WTC11 (cell line): ENCODE measurements at regions not wholly inside any gene's neighbourhood (a gene's known extent, or its start where the extent isn't known, plus 50 kb on each side); places are given as distances from the start of the nearest gene placed in this dataset.

Experiments used
- ATAC-seq: fragments of 200-7000 bp; cut with Tn5 transposase; 2 replicates; pipeline ENCODE4 v1.10.0; 2021; ENCODE audit warnings: mild to moderate bottlenecking, moderate library complexity
- CTCF ChIA-PET: fragments of 300-600 bp; sonication (Branson Sonifier 250); formaldehyde crosslinking; loops from one replicate; lab custom pipeline; 2021; ENCODE audit warnings: antibody characterized with exemption; lab: Charles Lee
- POLR2A ChIA-PET: fragments of 350-600 bp; sonication (Branson Sonifier 250); formaldehyde crosslinking; loops from one replicate; lab custom pipeline; 2021; ENCODE audit warnings: antibody characterized with exemption; lab: Charles Lee
- DNase-seq: peaks from one replicate; pipeline ENCODE4 v3.0.0; 2021; ENCODE audit warnings: low spot score
- H3K27ac Mint-ChIP-seq: 2 replicates; pipeline ENCODE4 v1.8.0; 2021; ENCODE audit warnings: mixed read lengths
- H3K27me3 Mint-ChIP-seq: 2 replicates; pipeline ENCODE4 v1.8.0; 2021; ENCODE audit warnings: low read depth, mild to moderate bottlenecking, moderate library complexity, mixed read lengths
- H3K36me3 Mint-ChIP-seq: 2 replicates; pipeline ENCODE4 v1.8.0; 2021; ENCODE audit warnings: mixed read lengths
- H3K4me1 Mint-ChIP-seq: 2 replicates; pipeline ENCODE4 v1.8.0; 2022; ENCODE audit warnings: mixed read lengths
- H3K4me3 Mint-ChIP-seq: 2 replicates; pipeline ENCODE4 v1.8.0; 2021; ENCODE audit warnings: mild to moderate bottlenecking, moderate library complexity, mixed read lengths
- H3K9me3 Mint-ChIP-seq: 2 replicates; pipeline ENCODE4 v1.8.0; 2021; ENCODE audit warnings: mixed read lengths
- CREB1 ChIP-seq: sonication (generic); formaldehyde crosslinking; IDR thresholded peaks from 2 replicates; pipeline ENCODE4 v1.8.0; 2023; ENCODE audit warnings: mild to moderate bottlenecking, missing genetic modification reagents
- ESRRA ChIP-seq: sonication (generic); formaldehyde crosslinking; IDR thresholded peaks from 2 replicates; pipeline ENCODE4 v1.8.1; 2022; ENCODE audit warnings: mild to moderate bottlenecking, missing genetic modification reagents, borderline replicate concordance
- GABPB1 ChIP-seq: sonication (generic); formaldehyde crosslinking; IDR thresholded peaks from 2 replicates; pipeline ENCODE4 v1.8.1; 2023; ENCODE audit warnings: mild to moderate bottlenecking, missing genetic modification reagents
- JAZF1 ChIP-seq: fragments of 250-450 bp; sonication (Bioruptor Pico); IDR thresholded peaks from 2 replicates; pipeline ENCODE4 v1.9.0; 2021; ENCODE audit warnings: moderate library complexity, mild to moderate bottlenecking, inconsistent platforms
- KAT7 ChIP-seq: sonication (generic); formaldehyde crosslinking; IDR thresholded peaks from 2 replicates; pipeline ENCODE4 v1.8.1; 2023; ENCODE audit warnings: missing genetic modification reagents, mild to moderate bottlenecking, borderline replicate concordance
- MYBL2 ChIP-seq: sonication (generic); formaldehyde crosslinking; IDR thresholded peaks from 2 replicates; pipeline ENCODE4 v1.8.1; 2023; ENCODE audit warnings: mild to moderate bottlenecking, moderate library complexity, missing genetic modification reagents
- NFE2L1 ChIP-seq: sonication (generic); formaldehyde crosslinking; IDR thresholded peaks from 2 replicates; pipeline ENCODE4 v1.8.1; 2023; ENCODE audit warnings: missing genetic modification reagents
- NR3C1 ChIP-seq: sonication (generic); formaldehyde crosslinking; conservative IDR thresholded peaks from 2 replicates; pipeline ENCODE4 v1.8.1; 2023; ENCODE audit warnings: low read depth, mild to moderate bottlenecking, missing genetic modification reagents
- OVOL2 ChIP-seq: fragments of 250-450 bp; sonication (Bioruptor Pico); IDR thresholded peaks from 2 replicates; pipeline ENCODE4 v1.9.0; 2021; ENCODE audit warnings: mild to moderate bottlenecking, borderline replicate concordance
- SMAD3 ChIP-seq: sonication (generic); formaldehyde crosslinking; IDR thresholded peaks from 2 replicates; pipeline ENCODE4 v1.8.0; 2022; ENCODE audit warnings: missing genetic modification reagents, mild to moderate bottlenecking, borderline replicate concordance
- TCF7 ChIP-seq: sonication (generic); formaldehyde crosslinking; IDR thresholded peaks from 2 replicates; pipeline ENCODE4 v1.8.0; 2022; ENCODE audit warnings: mild to moderate bottlenecking, low read depth, missing genetic modification reagents, moderate library complexity
- ZNF423 ChIP-seq: fragments of 250-450 bp; sonication (Bioruptor Pico); IDR thresholded peaks from 2 replicates; pipeline ENCODE4 v2.1.2; 2022; ENCODE audit warnings: mild to moderate bottlenecking, moderate library complexity
- ZNF671 ChIP-seq: fragments of 250-450 bp; sonication (Bioruptor Pico); IDR thresholded peaks from 2 replicates; pipeline ENCODE4 v1.8.0; 2021; ENCODE audit warnings: mild to moderate bottlenecking
- TF ChIP-seq, protein P1 (sequence below): sonication (generic); formaldehyde crosslinking; IDR thresholded peaks from 2 replicates; pipeline ENCODE4 v1.8.0; 2023; ENCODE audit warnings: mild to moderate bottlenecking, missing genetic modification reagents
- TF ChIP-seq, protein P2 (sequence below): sonication (generic); formaldehyde crosslinking; IDR thresholded peaks from 2 replicates; pipeline ENCODE4 v1.8.0; 2023; ENCODE audit warnings: missing genetic modification reagents
- TF ChIP-seq, protein P3 (sequence below): fragments of 250-450 bp; sonication (Bioruptor Pico); IDR thresholded peaks from 2 replicates; pipeline ENCODE4 v1.8.0; 2021; ENCODE audit warnings: mild to moderate bottlenecking
- TF ChIP-seq, protein P4 (sequence below): sonication (generic); formaldehyde crosslinking; conservative IDR thresholded peaks from 2 replicates; pipeline ENCODE4 v1.8.1; 2023; ENCODE audit warnings: mild to moderate bottlenecking, low read depth, missing genetic modification reagents, moderate library complexity
- TF ChIP-seq, protein P5 (sequence below): sonication (generic); formaldehyde crosslinking; conservative IDR thresholded peaks from 2 replicates; pipeline ENCODE4 v1.8.1; 2022; ENCODE audit warnings: mild to moderate bottlenecking, missing genetic modification reagents
- TF ChIP-seq, protein P6 (sequence below): fragments of 250-450 bp; sonication (Bioruptor Pico); IDR thresholded peaks from 2 replicates; pipeline ENCODE4 v1.9.0; 2021; ENCODE audit warnings: mild to moderate bottlenecking, borderline replicate concordance
- TF ChIP-seq, protein P7 (sequence below): sonication (generic); formaldehyde crosslinking; IDR thresholded peaks from 2 replicates; pipeline ENCODE4 v1.8.0; 2023; ENCODE audit warnings: missing genetic modification reagents, mild to moderate bottlenecking, borderline replicate concordance

DNA sequence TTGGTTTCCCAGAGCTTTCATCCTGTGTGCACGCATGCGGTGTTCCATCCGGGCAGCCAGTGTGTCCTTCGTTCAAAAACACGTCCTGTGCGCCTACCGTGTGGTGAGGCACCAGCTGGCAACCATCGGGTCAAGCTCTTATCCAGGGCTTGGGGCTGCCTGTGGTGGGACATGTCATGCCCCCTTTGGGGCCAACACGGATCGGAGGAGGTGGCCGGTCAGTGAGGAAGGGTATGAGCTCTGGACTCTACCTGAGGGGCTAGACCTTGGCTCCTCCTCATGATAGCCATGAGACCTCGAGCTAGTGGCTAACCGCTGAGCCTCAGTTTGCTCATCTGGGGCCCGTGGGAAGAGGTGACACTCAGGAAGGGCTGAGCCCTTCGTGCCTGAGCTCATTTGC lies 158.5 kb upstream of the PMEPA1 start:
- DNase-seq = no peak
- POLR2A ChIA-PET = no interaction called here
- Mint-ChIP-seq H3K27ac (no peak overlapping the region), H3K4me1 (peaks cover 23% of the 10 kb centered on the region), H3K9me3 (no peaks in the 10 kb centered on the region), H3K36me3 (no peaks in the 10 kb centered on the region), H3K4me3 (no peak overlapping the region), H3K27me3 (no peaks in the 10 kb centered on the region)
- TF ChIP-seq KAT7 = no peak
- TF ChIP-seq, protein P1, sequence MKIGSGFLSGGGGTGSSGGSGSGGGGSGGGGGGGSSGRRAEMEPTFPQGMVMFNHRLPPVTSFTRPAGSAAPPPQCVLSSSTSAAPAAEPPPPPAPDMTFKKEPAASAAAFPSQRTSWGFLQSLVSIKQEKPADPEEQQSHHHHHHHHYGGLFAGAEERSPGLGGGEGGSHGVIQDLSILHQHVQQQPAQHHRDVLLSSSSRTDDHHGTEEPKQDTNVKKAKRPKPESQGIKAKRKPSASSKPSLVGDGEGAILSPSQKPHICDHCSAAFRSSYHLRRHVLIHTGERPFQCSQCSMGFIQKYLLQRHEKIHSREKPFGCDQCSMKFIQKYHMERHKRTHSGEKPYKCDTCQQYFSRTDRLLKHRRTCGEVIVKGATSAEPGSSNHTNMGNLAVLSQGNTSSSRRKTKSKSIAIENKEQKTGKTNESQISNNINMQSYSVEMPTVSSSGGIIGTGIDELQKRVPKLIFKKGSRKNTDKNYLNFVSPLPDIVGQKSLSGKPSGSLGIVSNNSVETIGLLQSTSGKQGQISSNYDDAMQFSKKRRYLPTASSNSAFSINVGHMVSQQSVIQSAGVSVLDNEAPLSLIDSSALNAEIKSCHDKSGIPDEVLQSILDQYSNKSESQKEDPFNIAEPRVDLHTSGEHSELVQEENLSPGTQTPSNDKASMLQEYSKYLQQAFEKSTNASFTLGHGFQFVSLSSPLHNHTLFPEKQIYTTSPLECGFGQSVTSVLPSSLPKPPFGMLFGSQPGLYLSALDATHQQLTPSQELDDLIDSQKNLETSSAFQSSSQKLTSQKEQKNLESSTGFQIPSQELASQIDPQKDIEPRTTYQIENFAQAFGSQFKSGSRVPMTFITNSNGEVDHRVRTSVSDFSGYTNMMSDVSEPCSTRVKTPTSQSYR = no peak
- TF ChIP-seq ZNF671 (CRISPR knock-in tag) = no peak
- TF ChIP-seq, protein P2, sequence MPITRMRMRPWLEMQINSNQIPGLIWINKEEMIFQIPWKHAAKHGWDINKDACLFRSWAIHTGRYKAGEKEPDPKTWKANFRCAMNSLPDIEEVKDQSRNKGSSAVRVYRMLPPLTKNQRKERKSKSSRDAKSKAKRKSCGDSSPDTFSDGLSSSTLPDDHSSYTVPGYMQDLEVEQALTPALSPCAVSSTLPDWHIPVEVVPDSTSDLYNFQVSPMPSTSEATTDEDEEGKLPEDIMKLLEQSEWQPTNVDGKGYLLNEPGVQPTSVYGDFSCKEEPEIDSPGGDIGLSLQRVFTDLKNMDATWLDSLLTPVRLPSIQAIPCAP (CRISPR knock-in tag) = no peak
- no peak for TF ChIP-seq ZNF423
- TF ChIP-seq CREB1 (CRISPR knock-in tag) = no peak
- no peak for TF ChIP-seq OVOL2 (CRISPR knock-in tag)
- no peak for TF ChIP-seq MYBL2 (CRISPR knock-in tag)
- TF ChIP-seq, protein P3, sequence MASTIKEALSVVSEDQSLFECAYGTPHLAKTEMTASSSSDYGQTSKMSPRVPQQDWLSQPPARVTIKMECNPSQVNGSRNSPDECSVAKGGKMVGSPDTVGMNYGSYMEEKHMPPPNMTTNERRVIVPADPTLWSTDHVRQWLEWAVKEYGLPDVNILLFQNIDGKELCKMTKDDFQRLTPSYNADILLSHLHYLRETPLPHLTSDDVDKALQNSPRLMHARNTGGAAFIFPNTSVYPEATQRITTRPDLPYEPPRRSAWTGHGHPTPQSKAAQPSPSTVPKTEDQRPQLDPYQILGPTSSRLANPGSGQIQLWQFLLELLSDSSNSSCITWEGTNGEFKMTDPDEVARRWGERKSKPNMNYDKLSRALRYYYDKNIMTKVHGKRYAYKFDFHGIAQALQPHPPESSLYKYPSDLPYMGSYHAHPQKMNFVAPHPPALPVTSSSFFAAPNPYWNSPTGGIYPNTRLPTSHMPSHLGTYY (CRISPR knock-in tag) = no peak
- no peak for TF ChIP-seq NR3C1 (CRISPR knock-in tag)
- no peak for TF ChIP-seq JAZF1 (CRISPR knock-in tag)
- TF ChIP-seq, protein P4, sequence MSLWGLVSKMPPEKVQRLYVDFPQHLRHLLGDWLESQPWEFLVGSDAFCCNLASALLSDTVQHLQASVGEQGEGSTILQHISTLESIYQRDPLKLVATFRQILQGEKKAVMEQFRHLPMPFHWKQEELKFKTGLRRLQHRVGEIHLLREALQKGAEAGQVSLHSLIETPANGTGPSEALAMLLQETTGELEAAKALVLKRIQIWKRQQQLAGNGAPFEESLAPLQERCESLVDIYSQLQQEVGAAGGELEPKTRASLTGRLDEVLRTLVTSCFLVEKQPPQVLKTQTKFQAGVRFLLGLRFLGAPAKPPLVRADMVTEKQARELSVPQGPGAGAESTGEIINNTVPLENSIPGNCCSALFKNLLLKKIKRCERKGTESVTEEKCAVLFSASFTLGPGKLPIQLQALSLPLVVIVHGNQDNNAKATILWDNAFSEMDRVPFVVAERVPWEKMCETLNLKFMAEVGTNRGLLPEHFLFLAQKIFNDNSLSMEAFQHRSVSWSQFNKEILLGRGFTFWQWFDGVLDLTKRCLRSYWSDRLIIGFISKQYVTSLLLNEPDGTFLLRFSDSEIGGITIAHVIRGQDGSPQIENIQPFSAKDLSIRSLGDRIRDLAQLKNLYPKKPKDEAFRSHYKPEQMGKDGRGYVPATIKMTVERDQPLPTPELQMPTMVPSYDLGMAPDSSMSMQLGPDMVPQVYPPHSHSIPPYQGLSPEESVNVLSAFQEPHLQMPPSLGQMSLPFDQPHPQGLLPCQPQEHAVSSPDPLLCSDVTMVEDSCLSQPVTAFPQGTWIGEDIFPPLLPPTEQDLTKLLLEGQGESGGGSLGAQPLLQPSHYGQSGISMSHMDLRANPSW (CRISPR knock-in tag) = no peak
- no peak for TF ChIP-seq TCF7 (CRISPR knock-in tag)
- no peak for TF ChIP-seq NFE2L1
- TF ChIP-seq GABPB1 (CRISPR knock-in tag) = no peak
- no peak for TF ChIP-seq SMAD3 (CRISPR knock-in tag)
- ATAC-seq = no peak
- CTCF ChIA-PET = interaction anchor here (0.7 to 1.1 kb wide), 2 partner anchors 12 to 246 kb away, joined by 3 to 4 read pairs; no protein-coding TSS in a partner anchor

DNA sequence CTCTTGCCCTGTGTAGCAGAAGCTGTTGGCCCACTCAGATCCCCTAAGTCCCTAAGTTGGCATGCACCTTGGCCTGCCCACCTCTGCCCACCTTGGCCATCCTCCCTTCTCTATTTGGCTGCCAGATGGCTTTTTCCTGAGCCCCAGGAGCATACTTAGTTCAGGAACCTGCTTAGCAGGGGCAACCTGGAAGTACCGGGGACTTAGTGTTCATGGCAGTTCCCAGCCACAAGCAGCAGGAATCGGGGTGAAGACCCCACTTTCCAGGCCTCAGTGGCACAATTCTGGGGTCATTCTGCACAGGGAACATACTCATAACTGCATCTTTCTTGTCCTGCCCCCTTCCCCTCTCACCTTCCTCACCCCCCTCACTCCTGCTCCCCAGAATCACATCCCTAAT lies 158.0 kb upstream of the PMEPA1 start:
- Mint-ChIP-seq H3K9me3 (no peaks in the 10 kb centered on the region), H3K27me3 (no peaks in the 10 kb centered on the region), H3K4me1 (peaks cover 23% of the 10 kb centered on the region), H3K27ac (no peak overlapping the region), H3K4me3 (no peak overlapping the region), H3K36me3 (no peaks in the 10 kb centered on the region)
- POLR2A ChIA-PET = no interaction called here
- CTCF ChIA-PET = interaction anchor here (0.7 to 2.2 kb wide), 3 partner anchors 13 to 246 kb away, joined by 3 to 8 read pairs (median 4); no protein-coding TSS in a partner anchor
- no peak for DNase-seq
- ATAC-seq = no peak
- TF ChIP-seq, protein P5, sequence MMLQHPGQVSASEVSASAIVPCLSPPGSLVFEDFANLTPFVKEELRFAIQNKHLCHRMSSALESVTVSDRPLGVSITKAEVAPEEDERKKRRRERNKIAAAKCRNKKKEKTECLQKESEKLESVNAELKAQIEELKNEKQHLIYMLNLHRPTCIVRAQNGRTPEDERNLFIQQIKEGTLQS (CRISPR knock-in tag) = no peak
- TF ChIP-seq, protein P6, sequence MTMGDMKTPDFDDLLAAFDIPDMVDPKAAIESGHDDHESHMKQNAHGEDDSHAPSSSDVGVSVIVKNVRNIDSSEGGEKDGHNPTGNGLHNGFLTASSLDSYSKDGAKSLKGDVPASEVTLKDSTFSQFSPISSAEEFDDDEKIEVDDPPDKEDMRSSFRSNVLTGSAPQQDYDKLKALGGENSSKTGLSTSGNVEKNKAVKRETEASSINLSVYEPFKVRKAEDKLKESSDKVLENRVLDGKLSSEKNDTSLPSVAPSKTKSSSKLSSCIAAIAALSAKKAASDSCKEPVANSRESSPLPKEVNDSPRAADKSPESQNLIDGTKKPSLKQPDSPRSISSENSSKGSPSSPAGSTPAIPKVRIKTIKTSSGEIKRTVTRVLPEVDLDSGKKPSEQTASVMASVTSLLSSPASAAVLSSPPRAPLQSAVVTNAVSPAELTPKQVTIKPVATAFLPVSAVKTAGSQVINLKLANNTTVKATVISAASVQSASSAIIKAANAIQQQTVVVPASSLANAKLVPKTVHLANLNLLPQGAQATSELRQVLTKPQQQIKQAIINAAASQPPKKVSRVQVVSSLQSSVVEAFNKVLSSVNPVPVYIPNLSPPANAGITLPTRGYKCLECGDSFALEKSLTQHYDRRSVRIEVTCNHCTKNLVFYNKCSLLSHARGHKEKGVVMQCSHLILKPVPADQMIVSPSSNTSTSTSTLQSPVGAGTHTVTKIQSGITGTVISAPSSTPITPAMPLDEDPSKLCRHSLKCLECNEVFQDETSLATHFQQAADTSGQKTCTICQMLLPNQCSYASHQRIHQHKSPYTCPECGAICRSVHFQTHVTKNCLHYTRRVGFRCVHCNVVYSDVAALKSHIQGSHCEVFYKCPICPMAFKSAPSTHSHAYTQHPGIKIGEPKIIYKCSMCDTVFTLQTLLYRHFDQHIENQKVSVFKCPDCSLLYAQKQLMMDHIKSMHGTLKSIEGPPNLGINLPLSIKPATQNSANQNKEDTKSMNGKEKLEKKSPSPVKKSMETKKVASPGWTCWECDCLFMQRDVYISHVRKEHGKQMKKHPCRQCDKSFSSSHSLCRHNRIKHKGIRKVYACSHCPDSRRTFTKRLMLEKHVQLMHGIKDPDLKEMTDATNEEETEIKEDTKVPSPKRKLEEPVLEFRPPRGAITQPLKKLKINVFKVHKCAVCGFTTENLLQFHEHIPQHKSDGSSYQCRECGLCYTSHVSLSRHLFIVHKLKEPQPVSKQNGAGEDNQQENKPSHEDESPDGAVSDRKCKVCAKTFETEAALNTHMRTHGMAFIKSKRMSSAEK (CRISPR knock-in tag) = no peak
- TF ChIP-seq, protein P7, sequence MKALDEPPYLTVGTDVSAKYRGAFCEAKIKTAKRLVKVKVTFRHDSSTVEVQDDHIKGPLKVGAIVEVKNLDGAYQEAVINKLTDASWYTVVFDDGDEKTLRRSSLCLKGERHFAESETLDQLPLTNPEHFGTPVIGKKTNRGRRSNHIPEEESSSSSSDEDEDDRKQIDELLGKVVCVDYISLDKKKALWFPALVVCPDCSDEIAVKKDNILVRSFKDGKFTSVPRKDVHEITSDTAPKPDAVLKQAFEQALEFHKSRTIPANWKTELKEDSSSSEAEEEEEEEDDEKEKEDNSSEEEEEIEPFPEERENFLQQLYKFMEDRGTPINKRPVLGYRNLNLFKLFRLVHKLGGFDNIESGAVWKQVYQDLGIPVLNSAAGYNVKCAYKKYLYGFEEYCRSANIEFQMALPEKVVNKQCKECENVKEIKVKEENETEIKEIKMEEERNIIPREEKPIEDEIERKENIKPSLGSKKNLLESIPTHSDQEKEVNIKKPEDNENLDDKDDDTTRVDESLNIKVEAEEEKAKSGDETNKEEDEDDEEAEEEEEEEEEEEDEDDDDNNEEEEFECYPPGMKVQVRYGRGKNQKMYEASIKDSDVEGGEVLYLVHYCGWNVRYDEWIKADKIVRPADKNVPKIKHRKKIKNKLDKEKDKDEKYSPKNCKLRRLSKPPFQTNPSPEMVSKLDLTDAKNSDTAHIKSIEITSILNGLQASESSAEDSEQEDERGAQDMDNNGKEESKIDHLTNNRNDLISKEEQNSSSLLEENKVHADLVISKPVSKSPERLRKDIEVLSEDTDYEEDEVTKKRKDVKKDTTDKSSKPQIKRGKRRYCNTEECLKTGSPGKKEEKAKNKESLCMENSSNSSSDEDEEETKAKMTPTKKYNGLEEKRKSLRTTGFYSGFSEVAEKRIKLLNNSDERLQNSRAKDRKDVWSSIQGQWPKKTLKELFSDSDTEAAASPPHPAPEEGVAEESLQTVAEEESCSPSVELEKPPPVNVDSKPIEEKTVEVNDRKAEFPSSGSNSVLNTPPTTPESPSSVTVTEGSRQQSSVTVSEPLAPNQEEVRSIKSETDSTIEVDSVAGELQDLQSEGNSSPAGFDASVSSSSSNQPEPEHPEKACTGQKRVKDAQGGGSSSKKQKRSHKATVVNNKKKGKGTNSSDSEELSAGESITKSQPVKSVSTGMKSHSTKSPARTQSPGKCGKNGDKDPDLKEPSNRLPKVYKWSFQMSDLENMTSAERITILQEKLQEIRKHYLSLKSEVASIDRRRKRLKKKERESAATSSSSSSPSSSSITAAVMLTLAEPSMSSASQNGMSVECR (CRISPR knock-in tag) = no peak
- TF ChIP-seq ESRRA (CRISPR knock-in tag) = no peak
- TF ChIP-seq KAT7 = no peak
